Endodermal cell (in vitro differentiated cells): ENCODE measurements at regions not wholly inside any gene's neighbourhood (a gene's known extent, or its start where the extent isn't known, plus 50 kb on each side); places are given as distances from the start of the nearest gene placed in this dataset.
"Not testable (repeated sequence)": the region's sequence is repeated elsewhere in the genome, so short reads cannot be mapped to it uniquely, and the experiment has no call there.

Source experiments
- DNase-seq: peaks from one replicate; pipeline ENCODE4 v3.0.0-alpha.2; 2017
- H3K27ac ChIP-seq: 2 replicates; pipeline ENCODE4 v1.5.1; 2013; ENCODE audit warnings: mild to moderate bottlenecking, low read depth, low read length, moderate library complexity
- H3K27me3 ChIP-seq: 2 replicates; pipeline ENCODE4 v1.6.1; 2013; ENCODE audit warnings: mild to moderate bottlenecking, low read length, moderate library complexity; ENCODE audit not compliant: insufficient read depth, control insufficient read depth, poor library complexity, severe bottlenecking
- H3K36me3 ChIP-seq: 2 replicates; pipeline ENCODE4 v1.7.0; 2013; ENCODE audit warnings: mild to moderate bottlenecking, low read length, moderate library complexity; ENCODE audit not compliant: control insufficient read depth, insufficient read depth
- H3K4me1 ChIP-seq: one replicate; pipeline ENCODE4 v1.7.0; 2013; ENCODE audit warnings: low read length; ENCODE audit not compliant: control insufficient read depth, insufficient read depth
- H3K4me3 ChIP-seq: 2 replicates; pipeline ENCODE4 v1.5.1; 2013; ENCODE audit warnings: mild to moderate bottlenecking, low read length, moderate library complexity
- H3K9ac ChIP-seq: 2 replicates; pipeline ENCODE4 v1.6.1; 2013; ENCODE audit warnings: mild to moderate bottlenecking, low read length, moderate library complexity; ENCODE audit not compliant: poor library complexity, severe bottlenecking; ENCODE audit errors: extremely low read depth
- H3K9me3 ChIP-seq: 2 replicates; pipeline ENCODE4 v1.6.1; 2013; ENCODE audit warnings: mild to moderate bottlenecking, low read length, moderate library complexity; ENCODE audit not compliant: control insufficient read depth
- H3K27ac Mint-ChIP-seq: 2 replicates; pipeline ENCODE4 v1.8.0; 2020; ENCODE audit warnings: mixed read lengths
- H3K27me3 Mint-ChIP-seq: 2 replicates; pipeline ENCODE4 v1.8.0; 2021; ENCODE audit warnings: mild to moderate bottlenecking, mixed read lengths; ENCODE audit not compliant: insufficient read depth
- H3K36me3 Mint-ChIP-seq: 2 replicates; pipeline ENCODE4 v1.8.0; 2020; ENCODE audit warnings: low read depth, mixed read lengths
- H3K4me1 Mint-ChIP-seq: 2 replicates; pipeline ENCODE4 v1.8.0; 2020; ENCODE audit warnings: mixed read lengths
- H3K4me3 Mint-ChIP-seq: 2 replicates; pipeline ENCODE4 v1.8.0; 2020; ENCODE audit warnings: mild to moderate bottlenecking, moderate library complexity, mixed read lengths
- H3K9me3 Mint-ChIP-seq: 2 replicates; pipeline ENCODE4 v1.8.0; 2020; ENCODE audit warnings: mild to moderate bottlenecking, mixed read lengths
- WGBS, 2 experiments: methylation state at CpG; one replicate each; pipeline versions ENCODE4 v1.1.5 to v1.1.7; 2013; ENCODE audit warnings: missing lambda C conversion rate in 2 of 2, mixed read lengths in 1 of 2; ENCODE audit not compliant: insufficient coverage in 1 of 2, insufficient read length in 1 of 2; 5-methylcytosine and 5-hydroxymethylcytosine counted together
- TF ChIP-seq, protein P1 (sequence below): fragments of 200-600 bp; sonication (generic); conservative IDR thresholded peaks from 2 replicates; pipeline ENCODE4 v1.5.0; 2021; ENCODE audit warnings: antibody characterized with exemption, mild to moderate bottlenecking

DNA sequence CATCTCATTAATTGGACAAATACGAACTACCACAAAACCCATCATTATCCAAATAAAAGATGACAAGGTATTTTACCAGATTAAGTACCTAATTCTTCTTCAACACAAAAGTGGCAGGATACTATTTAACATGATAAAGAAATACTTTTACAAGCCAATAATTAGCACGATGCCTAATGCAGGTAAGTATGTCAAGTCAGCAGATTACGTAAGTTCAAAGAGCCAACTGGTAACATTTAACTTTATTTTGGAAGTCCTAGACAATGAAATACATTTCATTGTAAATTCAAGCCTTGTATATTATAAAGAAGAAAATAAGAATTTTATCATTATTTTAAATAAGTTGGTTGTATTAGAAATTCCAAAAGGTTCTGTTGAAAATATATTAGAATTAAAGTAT lies 535.3 kb upstream of the SOX9 start:
- Mint-ChIP-seq H3K9me3 (no peaks in the 10 kb centered on the region), H3K4me1 (no peaks in the 10 kb centered on the region), H3K36me3 (no peaks in the 10 kb centered on the region), H3K27me3 (no peaks in the 10 kb centered on the region), H3K27ac (no peak overlapping the region), H3K4me3 (no peak overlapping the region)
- Histone ChIP-seq H3K4me1 (no peaks in the 10 kb centered on the region), H3K27me3 (no peaks in the 10 kb centered on the region), H3K27ac (no peak overlapping the region), H3K4me3 (no peak overlapping the region), H3K9ac (no peak overlapping the region), H3K36me3 (no peaks in the 10 kb centered on the region), H3K9me3 (no peaks in the 10 kb centered on the region)
- 77% methylated on average over 3 of the region's 3 CpGs; no CpG with 5 or more reads in 1 of the 2 experiments for WGBS, 2 experiments
- TF ChIP-seq, protein P1, sequence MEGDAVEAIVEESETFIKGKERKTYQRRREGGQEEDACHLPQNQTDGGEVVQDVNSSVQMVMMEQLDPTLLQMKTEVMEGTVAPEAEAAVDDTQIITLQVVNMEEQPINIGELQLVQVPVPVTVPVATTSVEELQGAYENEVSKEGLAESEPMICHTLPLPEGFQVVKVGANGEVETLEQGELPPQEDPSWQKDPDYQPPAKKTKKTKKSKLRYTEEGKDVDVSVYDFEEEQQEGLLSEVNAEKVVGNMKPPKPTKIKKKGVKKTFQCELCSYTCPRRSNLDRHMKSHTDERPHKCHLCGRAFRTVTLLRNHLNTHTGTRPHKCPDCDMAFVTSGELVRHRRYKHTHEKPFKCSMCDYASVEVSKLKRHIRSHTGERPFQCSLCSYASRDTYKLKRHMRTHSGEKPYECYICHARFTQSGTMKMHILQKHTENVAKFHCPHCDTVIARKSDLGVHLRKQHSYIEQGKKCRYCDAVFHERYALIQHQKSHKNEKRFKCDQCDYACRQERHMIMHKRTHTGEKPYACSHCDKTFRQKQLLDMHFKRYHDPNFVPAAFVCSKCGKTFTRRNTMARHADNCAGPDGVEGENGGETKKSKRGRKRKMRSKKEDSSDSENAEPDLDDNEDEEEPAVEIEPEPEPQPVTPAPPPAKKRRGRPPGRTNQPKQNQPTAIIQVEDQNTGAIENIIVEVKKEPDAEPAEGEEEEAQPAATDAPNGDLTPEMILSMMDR, result no peak
- no peak for DNase-seq

DNA sequence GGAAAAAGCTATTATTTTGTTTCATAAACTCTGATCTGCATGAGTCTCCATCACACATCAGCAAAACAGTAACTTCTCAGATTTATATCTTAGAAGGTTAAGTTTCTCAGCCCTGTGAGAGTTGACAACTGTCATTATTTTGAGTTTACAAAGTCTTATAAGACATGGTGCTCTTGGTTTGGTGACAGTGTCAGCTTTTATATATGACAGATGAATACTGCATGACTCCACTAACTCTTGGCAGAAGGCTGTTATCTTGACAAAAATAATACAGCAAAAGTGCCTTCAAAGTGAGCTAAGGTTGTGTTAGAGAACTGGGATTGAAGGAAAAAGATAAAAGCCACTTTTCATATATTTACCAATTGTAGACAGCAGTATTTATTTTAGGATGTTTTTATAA lies 528.4 kb upstream of the SOX9 start:
- Histone ChIP-seq H3K36me3 (no peaks in the 10 kb centered on the region), H3K27me3 (no peaks in the 10 kb centered on the region), H3K9me3 (no peaks in the 10 kb centered on the region), H3K9ac (no peak overlapping the region), H3K27ac (no peak overlapping the region), H3K4me1 (no peaks in the 10 kb centered on the region), H3K4me3 (no peak overlapping the region)
- Mint-ChIP-seq H3K9me3 (no peaks in the 10 kb centered on the region), H3K27ac (no peak overlapping the region), H3K36me3 (no peaks in the 10 kb centered on the region), H3K27me3 (no peaks in the 10 kb centered on the region), H3K4me3 (no peak overlapping the region), H3K4me1 (no peaks in the 10 kb centered on the region)
- TF ChIP-seq, protein P1, result no peak
- no peak for DNase-seq

DNA sequence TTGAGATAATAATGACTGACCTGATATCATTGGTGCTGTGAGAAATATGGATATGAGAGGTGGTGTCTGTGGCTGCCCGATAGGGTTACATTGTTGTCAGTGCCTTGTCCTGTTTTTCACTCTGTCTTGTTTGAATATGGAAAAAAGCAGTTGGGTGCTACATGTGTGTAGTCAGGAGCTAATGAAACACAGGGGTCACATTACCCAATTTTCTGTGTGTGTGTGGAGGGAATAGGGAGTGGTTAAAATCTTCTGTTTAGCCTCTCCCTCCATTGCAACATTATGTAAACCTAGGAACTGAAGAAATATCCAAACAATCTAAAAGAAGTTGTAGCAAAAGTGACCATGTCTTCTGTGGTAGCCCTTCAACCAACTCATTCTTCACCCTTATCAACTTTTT lies 527.7 kb upstream of the SOX9 start:
- Mint-ChIP-seq H3K4me3 (no peak overlapping the region), H3K4me1 (no peaks in the 10 kb centered on the region), H3K27ac (no peak overlapping the region), H3K27me3 (no peaks in the 10 kb centered on the region), H3K36me3 (no peaks in the 10 kb centered on the region), H3K9me3 (no peaks in the 10 kb centered on the region)
- Histone ChIP-seq H3K4me1 (no peaks in the 10 kb centered on the region), H3K9ac (no peak overlapping the region), H3K4me3 (no peak overlapping the region), H3K27me3 (no peaks in the 10 kb centered on the region), H3K36me3 (no peaks in the 10 kb centered on the region), H3K27ac (no peak overlapping the region), H3K9me3 (no peaks in the 10 kb centered on the region)
- 86 to 90% methylated on average over 1 of the region's 1 CpG for WGBS, 2 experiments
- DNase-seq, result no peak
- TF ChIP-seq, protein P1, result no peak

DNA sequence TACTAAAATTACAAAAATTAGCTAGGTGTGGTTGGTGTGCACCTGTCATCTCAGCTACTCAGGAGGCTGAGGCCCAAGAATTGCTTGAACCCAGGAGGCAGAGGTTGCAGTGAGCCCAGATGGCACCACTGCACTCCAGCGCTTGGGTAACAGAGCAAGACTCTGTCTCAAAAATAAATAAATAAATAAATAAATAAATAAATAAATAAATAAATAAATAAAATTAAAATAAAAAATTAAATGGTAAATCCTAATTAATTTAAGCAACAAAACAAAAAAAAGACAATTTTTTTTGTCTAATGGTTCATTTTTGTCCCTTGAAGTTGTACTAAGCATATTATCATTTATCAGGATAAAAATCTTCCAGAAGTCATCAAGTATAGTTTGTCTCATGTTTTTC lies 521.2 kb upstream of the SOX9 start:
- H3K9ac ChIP-seq, H3K36me3 ChIP-seq, H3K9me3 ChIP-seq, H3K4me1 ChIP-seq, H3K27me3 ChIP-seq, H3K4me3 ChIP-seq, H3K4me1 Mint-ChIP-seq, H3K27ac Mint-ChIP-seq, H3K4me3 Mint-ChIP-seq, H3K27ac ChIP-seq, H3K9me3 Mint-ChIP-seq, H3K36me3 Mint-ChIP-seq, DNase-seq, H3K27me3 Mint-ChIP-seq: not testable (repeated sequence)
- no CpG with 5 or more reads among the region's 1 CpG for WGBS, 2 experiments
